Panc1 (cell line): ENCODE measurements at regions not wholly inside any gene's neighbourhood (a gene's known extent, or its start where the extent isn't known, plus 50 kb on each side); places are given as distances from the start of the nearest gene placed in this dataset.

ENCODE experiments used
- ATAC-seq: fragments of 200-7000 bp; cut with Tn5 transposase; 2 replicates; pipeline ENCODE4 v1.9.1; 2020; ENCODE audit warnings: mild to moderate bottlenecking, moderate library complexity
- BruUV-seq: library from RNA; stranded (reverse); fragments of 400-500 nt; replicated peaks from 2 replicates; lab custom pipeline; 2021; lab: Mats Ljungman, UMichigan
- CTCF ChIA-PET: fragments of 300-600 bp; sonication (Branson Sonifier 250); formaldehyde crosslinking; loops from one replicate; lab custom pipeline; 2022; ENCODE audit warnings: antibody characterized with exemption; lab: Charles Lee
- POLR2A ChIA-PET: fragments of 300-600 bp; sonication (Branson Sonifier 250); formaldehyde crosslinking; loops from one replicate; lab custom pipeline; 2022; ENCODE audit warnings: antibody characterized with exemption; lab: Charles Lee
- DNase-seq: peaks from one replicate; pipeline ENCODE4 v3.0.0-alpha.2; 2010; ENCODE audit warnings: low read depth, low spot score
- H3K27ac ChIP-seq: 2 replicates; pipeline ENCODE4 v1.5.1; 2011; ENCODE audit warnings: mild to moderate bottlenecking, low read length, inconsistent platforms
- H3K27me3 ChIP-seq: fragments of 200-500 bp; sonication (Bioruptor generic); 2 replicates; pipeline ENCODE4 v1.6.0; 2014; ENCODE audit warnings: low read length, inconsistent platforms; ENCODE audit not compliant: control insufficient read depth, insufficient read depth
- H3K36me3 ChIP-seq: fragments of 200-500 bp; sonication (Bioruptor generic); 2 replicates; pipeline ENCODE4 v1.5.1; 2014; ENCODE audit warnings: inconsistent platforms, mild to moderate bottlenecking, low read length, moderate library complexity; ENCODE audit not compliant: control insufficient read depth, insufficient read depth
- H3K4me1 ChIP-seq: 2 replicates; pipeline ENCODE4 v1.5.1; 2011; ENCODE audit warnings: inconsistent platforms, mild to moderate bottlenecking, low read length, moderate library complexity; ENCODE audit not compliant: control insufficient read depth, insufficient read depth
- H3K4me3 ChIP-seq, 2 experiments: 2 replicates each; pipeline ENCODE4 v1.5.1; 2011 to 2012; ENCODE audit warnings: low read depth in 2 of 2, low read length in 2 of 2, mild to moderate bottlenecking in 2 of 2, inconsistent platforms in 1 of 2, moderate library complexity in 1 of 2
- H3K9me3 ChIP-seq: fragments of 200-500 bp; sonication (Bioruptor generic); 2 replicates; pipeline ENCODE4 v1.5.1; 2014; ENCODE audit warnings: low read depth, mild to moderate bottlenecking, inconsistent platforms, low read length, moderate library complexity; ENCODE audit not compliant: control insufficient read depth, insufficient read depth
- CTCF ChIP-seq: fragments of 450-650 bp; IDR thresholded peaks from 2 replicates; pipeline ENCODE4 v1.5.1; 2017; ENCODE audit warnings: mild to moderate bottlenecking
- POLR2AphosphoS5 ChIP-seq: IDR thresholded peaks from 2 replicates; pipeline ENCODE4 v1.6.1; 2012; ENCODE audit warnings: mild to moderate bottlenecking, low read depth, low read length, moderate library complexity
- REST ChIP-seq, 2 experiments: IDR thresholded peaks; 2 replicates each; pipeline ENCODE4 v1.6.1; 2011 to 2012; ENCODE audit warnings: low read depth in 2 of 2, control low read depth in 1 of 2, low read length in 1 of 2, mild to moderate bottlenecking in 1 of 2, moderate library complexity in 1 of 2; ENCODE audit not compliant: insufficient read depth in 1 of 2
- SIN3A ChIP-seq: IDR thresholded peaks from 2 replicates; pipeline ENCODE4 v1.6.1; 2012; ENCODE audit warnings: low read depth, mild to moderate bottlenecking, low read length, moderate library complexity, borderline replicate concordance; ENCODE audit not compliant: insufficient read depth
- TCF7L2 ChIP-seq: IDR thresholded peaks from 2 replicates; pipeline ENCODE4 v1.6.1; 2011; ENCODE audit warnings: mild to moderate bottlenecking, low read depth, low read length, inconsistent platforms
- in situ Hi-C: cut with HindIII; loops from 2 replicates; pipeline ENCODE4 v1.10.0; 2016; ENCODE audit warnings: low sequenced_read_pairs, low pct_unique_long_range_greater_than_20kb
- intact Hi-C: fragments of 100-400 bp; cut with micrococcal nuclease; formaldehyde crosslinking; loops from one replicate; pipeline ENCODE4 v1.10.0; 2022; ENCODE audit not compliant: unreplicated experiment

- H3K4me3 ChIP-seq: no peak overlapping the region
- TF ChIP-seq CTCF (no peak), POLR2AphosphoS5 (no peak), REST (IDR thresholded peaks at IDR 0.05; ENCODE audit: insufficient read depth in 1 of 2, low read depth in 2 of 2, low read length in 1 of 2) (no peak), SIN3A (no peak), TCF7L2 (no peak)
- in situ Hi-C loops: no loop called here
- ChIA-PET POLR2A (no interaction called here), CTCF (no interaction called here)
- no TSS peak for BruUV-seq
- no peaks in the 10 kb centered on the region for H3K4me1 ChIP-seq
- intact Hi-C loops: no loop called here
- H3K36me3 ChIP-seq: no peaks in the 10 kb centered on the region
- no peaks in the 10 kb centered on the region for H3K27me3 ChIP-seq
- H3K9me3 ChIP-seq: no peaks in the 10 kb centered on the region
- no peak overlapping the region for H3K27ac ChIP-seq
- DNase-seq (no peak), ATAC-seq (no peak)
These were observed 1510.6 kb downstream of the MRPL39 start for GRCh38 chr21:24096651-24097050.

GRCh38 chr21:24093032-24093431 lies 1514.2 kb downstream of the MRPL39 start:
- in situ Hi-C loops: no loop called here
- DNase-seq (no peak), ATAC-seq (no peak)
- CTCF ChIA-PET: no interaction called here
- no peaks in the 10 kb centered on the region for H3K9me3 ChIP-seq
- POLR2A ChIA-PET: no interaction called here
- no peak for TF ChIP-seq SIN3A
- no peak for TF ChIP-seq POLR2AphosphoS5
- no peak for TF ChIP-seq CTCF
- intact Hi-C loops: no loop called here
- no peaks in the 10 kb centered on the region for H3K4me1 ChIP-seq
- H3K4me3 ChIP-seq: no peak overlapping the region
- no peak overlapping the region for H3K27ac ChIP-seq
- no peaks in the 10 kb centered on the region for H3K27me3 ChIP-seq
- no TSS peak for BruUV-seq
- H3K36me3 ChIP-seq: no peaks in the 10 kb centered on the region

- H3K27ac ChIP-seq: no peak overlapping the region
- in situ Hi-C loops: no loop called here
- H3K27me3 ChIP-seq: no peaks in the 10 kb centered on the region
- CTCF ChIA-PET: interaction anchor here (0.6 kb wide), 1 partner anchor 257 kb away, joined by 11 read pairs; no protein-coding TSS in a partner anchor
- intact Hi-C loops: no loop called here
- no peaks in the 10 kb centered on the region for H3K9me3 ChIP-seq
- BruUV-seq: no TSS peak
- POLR2A ChIA-PET: no interaction called here
- H3K36me3 ChIP-seq: no peaks in the 10 kb centered on the region
- H3K4me1 ChIP-seq: no peaks in the 10 kb centered on the region
- TF ChIP-seq POLR2AphosphoS5 (no peak), TCF7L2 (no peak), REST (IDR thresholded peaks at IDR 0.05; ENCODE audit: insufficient read depth in 1 of 2, low read depth in 2 of 2, low read length in 1 of 2) (no peak), SIN3A (no peak), CTCF (no peak)
- no peak for ATAC-seq
- no peak overlapping the region for H3K4me3 ChIP-seq
- DNase-seq: no peak
These were observed 1531.1 kb downstream of the MRPL39 start for GRCh38 chr21:24076179-24076578.
